Subcutaneous abdominal adipose tissue (tissue), 5 donors: ENCODE measurements at regions not wholly inside any gene's neighbourhood (a gene's known extent, or its start where the extent isn't known, plus 50 kb on each side); places are given as distances from the start of the nearest gene placed in this dataset.
A peak's percentile ranks its signal among the peaks of the same experiment; 100 is the strongest.

Experiments
- H3K27ac ChIP-seq: one replicate; pipeline ENCODE4 v1.7.0; 2013; ENCODE audit warnings: low read depth, mild to moderate bottlenecking, inconsistent platforms, low read length, moderate library complexity
- H3K27me3 ChIP-seq, 5 donors: one replicate each; pipeline ENCODE4 v1.7.0; 2013; ENCODE audit warnings: low read length in 5 of 5, inconsistent platforms in 1 of 5; ENCODE audit not compliant: control insufficient read depth in 5 of 5, insufficient read depth in 4 of 5
- H3K36me3 ChIP-seq, 5 donors: one replicate each; pipeline ENCODE4 v1.7.0; 2013; ENCODE audit warnings: low read length in 5 of 5; ENCODE audit not compliant: control insufficient read depth in 5 of 5, insufficient read depth in 5 of 5
- H3K4me1 ChIP-seq, 5 donors: one replicate each; pipeline ENCODE4 v1.7.0; 2013; ENCODE audit warnings: low read length in 5 of 5, mild to moderate bottlenecking in 3 of 5, moderate library complexity in 1 of 5; ENCODE audit not compliant: control insufficient read depth in 5 of 5, insufficient read depth in 5 of 5
- H3K4me3 ChIP-seq, 5 donors: one replicate each; pipeline ENCODE4 v1.7.0; 2013; ENCODE audit warnings: low read length in 5 of 5, low read depth in 1 of 5
- H3K9ac ChIP-seq, 5 donors: one replicate each; pipeline ENCODE4 v1.7.0; 2013; ENCODE audit warnings: low read length in 5 of 5, mild to moderate bottlenecking in 4 of 5, moderate library complexity in 3 of 5
- H3K9me3 ChIP-seq, 5 donors: one replicate each; pipeline ENCODE4 v1.7.0; 2013; ENCODE audit warnings: low read length in 5 of 5; ENCODE audit not compliant: control insufficient read depth in 5 of 5
- donor health status: healthy.
- donor health status: healthy.
- donor health status: healthy.
- donor health status: healthy.
- donor health status: healthy.

DNA sequence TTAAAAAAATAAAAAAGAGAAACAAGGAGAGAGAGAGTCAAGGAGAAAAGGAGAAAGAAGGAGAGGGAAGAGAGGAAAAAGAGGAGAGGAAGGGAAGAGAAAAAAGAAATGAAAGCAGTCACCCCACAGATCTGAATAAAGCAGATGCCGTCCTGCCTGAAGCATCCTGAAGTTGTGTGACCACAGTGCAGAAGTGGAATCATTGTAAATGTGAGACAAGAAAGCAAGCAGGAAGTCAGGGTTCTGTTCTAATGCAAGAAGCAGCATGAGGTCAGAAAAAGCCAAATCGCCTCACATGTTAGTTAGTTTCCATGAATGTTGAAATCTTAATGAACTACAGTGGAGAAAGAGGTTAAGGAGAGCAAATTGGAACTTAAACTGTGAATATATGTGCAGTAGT, 692.5 kb downstream of the CENPC start:
- Histone ChIP-seq H3K9me3 (no peaks in the 10 kb centered on the region), H3K27ac (no peak overlapping the region), H3K9ac (no peak overlapping the region)

DNA sequence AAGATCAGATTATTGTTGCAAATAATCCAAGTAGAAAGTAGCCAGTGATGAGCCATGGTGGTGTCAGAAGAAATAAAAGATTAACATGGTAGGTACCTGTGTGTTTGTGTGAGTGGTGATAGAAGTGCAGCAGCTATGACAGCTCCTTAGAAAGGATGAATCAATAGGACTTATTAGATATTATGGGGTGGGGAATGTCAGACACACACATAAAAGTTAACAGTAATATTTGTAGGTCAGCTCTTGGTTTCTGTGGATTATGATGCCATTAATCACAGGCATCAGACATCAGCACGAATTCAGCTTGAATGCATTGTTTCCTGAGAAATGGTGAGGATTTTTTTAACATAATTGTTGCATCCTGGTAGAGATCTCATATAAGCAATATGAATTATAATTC, 695.7 kb downstream of the CENPC start:
- H3K9ac ChIP-seq: no peak overlapping the region
- H3K36me3 ChIP-seq: no peaks in the 10 kb centered on the region
- H3K9me3 ChIP-seq: no peaks in the 10 kb centered on the region
- no peak overlapping the region for H3K4me3 ChIP-seq
- H3K27ac ChIP-seq: no peak overlapping the region
- no peaks in the 10 kb centered on the region for H3K27me3 ChIP-seq
- no peaks in the 10 kb centered on the region for H3K4me1 ChIP-seq

More for the DNA sequence above, 692.5 kb downstream of the CENPC start:
- no peaks in the 10 kb centered on the region for H3K27me3 ChIP-seq
- H3K4me3 ChIP-seq: no peak overlapping the region
- H3K36me3 ChIP-seq: no peaks in the 10 kb centered on the region
- H3K4me1 ChIP-seq: no peaks in the 10 kb centered on the region

DNA sequence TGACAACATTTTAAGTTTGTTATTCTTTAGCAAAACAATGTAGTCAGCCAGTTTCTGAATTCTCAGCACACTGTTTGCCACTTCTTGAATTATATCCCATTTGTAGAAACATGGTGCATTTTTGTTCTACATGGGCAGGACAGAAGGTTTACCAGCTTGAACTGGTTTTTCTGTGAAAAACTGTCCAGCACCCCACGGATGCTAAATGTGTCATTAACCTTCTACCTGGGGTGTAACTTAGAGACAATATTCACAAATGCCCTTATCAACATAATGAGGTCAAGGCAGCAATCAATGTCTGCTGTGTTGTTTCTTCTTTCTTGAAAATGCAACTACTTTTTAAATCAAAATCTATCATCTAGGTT, 702.6 kb downstream of the CENPC start:
- Histone ChIP-seq H3K4me3 (no peak overlapping the region), H3K27ac (no peak overlapping the region), H3K4me1 (peaks cover 0 to 3% (median 0%) of the 10 kb centered on the region in 5 donors), H3K27me3 (no peaks in the 10 kb centered on the region), H3K9ac (no peak overlapping the region), H3K9me3 (no peaks in the 10 kb centered on the region), H3K36me3 (no peaks in the 10 kb centered on the region)

DNA sequence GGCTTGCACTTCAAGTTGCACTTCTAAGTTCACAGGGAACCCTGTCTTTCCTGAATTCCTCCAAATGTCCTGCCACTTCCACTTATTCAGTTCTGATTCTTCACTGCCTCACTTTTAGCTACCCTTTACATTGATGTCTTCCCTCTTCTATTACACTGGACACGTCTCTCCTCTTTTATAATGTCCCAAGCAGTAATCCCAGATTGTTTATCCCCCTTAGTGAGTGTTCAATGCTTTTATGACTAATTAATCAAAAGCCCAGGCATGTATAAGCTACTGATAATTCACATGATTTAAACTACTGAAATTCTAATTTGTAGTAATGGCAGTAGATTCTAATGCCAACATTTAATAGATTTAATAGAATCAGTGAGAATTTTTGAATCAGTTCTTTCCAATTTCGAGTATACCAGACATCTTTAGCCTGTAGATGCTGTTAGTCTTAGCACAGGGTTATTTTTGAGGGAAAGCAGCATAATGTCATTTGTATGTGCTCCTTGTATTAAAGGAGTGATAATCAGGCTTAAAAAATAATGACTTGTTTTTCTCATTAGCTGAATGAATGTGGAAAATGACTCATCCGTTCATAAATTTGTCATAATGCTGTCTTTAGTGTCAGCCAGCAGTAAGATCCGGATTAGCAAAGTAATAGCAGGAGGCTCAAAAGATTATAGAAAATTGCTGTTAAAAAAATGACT, 703.1 kb downstream of the CENPC start:
- Histone ChIP-seq H3K4me3 (no peak overlapping the region), H3K4me1 (peaks cover 0 to 7% (median 0%) of the 10 kb centered on the region in 5 donors), H3K36me3 (no peaks in the 10 kb centered on the region), H3K27ac (no peak overlapping the region), H3K9me3 (no peaks in the 10 kb centered on the region), H3K27me3 (no peaks in the 10 kb centered on the region), H3K9ac (no peak overlapping the region)

DNA sequence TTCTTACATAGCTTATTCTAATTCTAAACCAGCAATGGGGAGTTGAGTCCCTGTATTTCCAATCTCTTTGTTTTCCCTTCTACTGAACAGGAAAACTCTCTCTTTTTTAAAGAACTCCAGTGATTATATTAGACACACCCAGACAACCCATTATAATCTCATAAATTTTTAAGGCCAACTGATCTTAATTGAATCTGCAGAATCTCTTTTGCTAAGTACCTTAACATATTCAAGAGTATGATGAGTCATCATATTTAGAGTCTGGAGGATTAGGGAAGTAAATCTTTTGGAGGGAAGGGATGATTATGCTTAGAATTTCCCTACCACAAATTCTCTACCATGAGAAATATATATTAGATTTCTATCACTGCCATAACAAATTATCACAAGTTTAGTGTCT, 705.1 kb downstream of the CENPC start:
- H3K9ac ChIP-seq: no peak overlapping the region
- no peak overlapping the region for H3K4me3 ChIP-seq
- no peak overlapping the region for H3K27ac ChIP-seq
- peaks cover 0 to 8% (median 0%) of the 10 kb centered on the region in 5 donors for H3K4me1 ChIP-seq
- no peaks in the 10 kb centered on the region for H3K36me3 ChIP-seq
- H3K9me3 ChIP-seq: no peaks in the 10 kb centered on the region
- H3K27me3 ChIP-seq: no peaks in the 10 kb centered on the region

DNA sequence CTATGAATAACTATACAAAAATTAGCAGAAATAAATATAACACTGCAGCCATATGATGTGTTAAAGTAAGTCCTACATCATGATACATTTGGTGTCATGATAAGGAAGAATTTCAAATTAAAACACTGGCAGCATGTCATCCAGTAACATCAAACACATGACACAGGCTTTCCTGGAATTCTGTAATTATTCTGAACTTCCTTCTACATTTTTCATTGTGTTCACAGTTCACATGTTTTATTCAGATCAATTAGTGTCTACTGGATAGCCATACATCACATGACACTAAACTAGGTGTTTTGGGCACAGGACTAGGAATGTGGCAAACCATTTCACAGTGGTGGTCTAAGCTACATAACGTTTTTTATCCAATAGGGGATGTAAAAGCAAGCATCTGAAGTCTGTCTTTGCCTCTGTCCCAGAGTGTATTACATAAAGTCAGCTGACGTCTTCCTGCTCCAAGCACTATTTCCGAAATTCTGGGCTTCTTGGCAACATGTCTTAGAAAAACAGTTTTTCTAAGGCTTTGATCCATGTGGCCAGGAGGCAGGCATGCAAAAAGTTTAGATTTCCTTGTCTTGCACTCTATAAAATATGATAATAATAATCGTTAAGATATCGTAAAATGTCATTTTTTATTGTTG, 707.9 kb downstream of the CENPC start:
- Histone ChIP-seq H3K27me3 (no peaks in the 10 kb centered on the region), H3K4me3 (peak overlapping the region in 1 of 5 donors; percentile 35), H3K9me3 (no peaks in the 10 kb centered on the region), H3K9ac (no peak overlapping the region), H3K4me1 (peaks cover 0 to 8% (median 0%) of the 10 kb centered on the region in 5 donors), H3K27ac (peak overlapping the region; percentile 51), H3K36me3 (no peaks in the 10 kb centered on the region)

DNA sequence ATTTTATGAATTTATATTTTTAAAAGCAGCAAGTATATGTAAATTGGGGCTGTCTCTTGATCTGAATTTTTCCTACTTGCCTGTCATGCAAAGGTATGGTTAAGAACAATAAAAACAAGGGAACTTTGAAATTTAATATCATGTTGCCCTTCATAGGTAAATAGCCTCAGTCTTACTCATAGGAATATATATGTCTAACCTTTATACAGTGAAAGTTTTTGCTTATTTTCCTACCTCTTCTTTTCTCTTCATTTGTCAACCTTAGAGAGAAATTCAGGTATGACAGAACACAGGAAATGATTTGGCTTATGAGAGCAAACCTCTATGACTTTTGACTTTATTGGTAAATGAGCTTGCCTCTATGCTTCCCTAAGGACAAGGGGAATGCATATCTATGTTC, 716.0 kb downstream of the CENPC start:
- no peak overlapping the region for H3K9ac ChIP-seq
- H3K4me1 ChIP-seq: no peaks in the 10 kb centered on the region
- H3K4me3 ChIP-seq: no peak overlapping the region
- H3K27ac ChIP-seq: no peak overlapping the region
- no peaks in the 10 kb centered on the region for H3K27me3 ChIP-seq
- no peaks in the 10 kb centered on the region for H3K36me3 ChIP-seq
- peaks cover 0 to 2% (median 0%) of the 10 kb centered on the region in 5 donors for H3K9me3 ChIP-seq

DNA sequence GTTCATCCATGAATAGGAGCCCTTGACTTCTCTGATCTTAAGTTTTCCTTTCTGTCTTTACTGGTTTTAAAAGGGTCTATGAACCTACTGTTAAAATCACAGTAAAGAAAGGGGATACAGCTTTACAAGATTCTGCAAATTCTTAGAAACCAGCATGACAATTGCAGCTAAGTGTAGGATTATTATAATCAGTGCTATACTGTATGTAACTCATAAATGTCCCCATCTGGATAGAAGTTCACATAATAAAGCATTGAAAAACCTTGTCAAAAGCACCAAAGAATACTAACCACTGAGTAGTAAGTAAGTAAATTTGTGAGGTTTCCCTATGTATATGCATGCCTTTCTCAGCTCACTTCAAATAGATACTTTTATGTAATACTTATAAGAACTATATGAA, 724.6 kb downstream of the CENPC start:
- H3K36me3 ChIP-seq: no peaks in the 10 kb centered on the region
- H3K9ac ChIP-seq: no peak overlapping the region
- no peaks in the 10 kb centered on the region for H3K9me3 ChIP-seq
- no peak overlapping the region for H3K27ac ChIP-seq
- no peaks in the 10 kb centered on the region for H3K27me3 ChIP-seq
- no peak overlapping the region for H3K4me3 ChIP-seq
- no peaks in the 10 kb centered on the region for H3K4me1 ChIP-seq

DNA sequence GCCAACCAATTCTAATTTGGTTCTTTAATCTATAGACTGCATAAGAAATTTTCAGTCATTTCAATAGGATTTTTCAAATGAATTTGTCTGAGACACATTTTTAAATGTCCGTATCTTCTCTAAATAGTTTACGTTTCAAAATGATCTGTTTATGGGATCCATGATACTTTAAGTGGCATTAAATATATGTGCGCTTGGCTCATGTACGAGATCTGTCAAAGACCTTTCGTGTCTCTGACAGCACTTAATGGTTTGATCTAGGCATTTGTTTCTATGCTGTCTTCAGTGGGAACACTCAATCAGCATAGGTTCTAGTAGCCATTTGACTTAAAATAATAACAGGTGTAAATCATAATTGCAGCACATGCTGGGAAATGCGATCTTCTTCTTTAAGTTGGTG, 731.0 kb downstream of the CENPC start:
- Histone ChIP-seq H3K9ac (no peak overlapping the region), H3K36me3 (no peaks in the 10 kb centered on the region), H3K27ac (no peak overlapping the region), H3K4me1 (no peaks in the 10 kb centered on the region), H3K4me3 (no peak overlapping the region), H3K9me3 (no peaks in the 10 kb centered on the region), H3K27me3 (no peaks in the 10 kb centered on the region)

DNA sequence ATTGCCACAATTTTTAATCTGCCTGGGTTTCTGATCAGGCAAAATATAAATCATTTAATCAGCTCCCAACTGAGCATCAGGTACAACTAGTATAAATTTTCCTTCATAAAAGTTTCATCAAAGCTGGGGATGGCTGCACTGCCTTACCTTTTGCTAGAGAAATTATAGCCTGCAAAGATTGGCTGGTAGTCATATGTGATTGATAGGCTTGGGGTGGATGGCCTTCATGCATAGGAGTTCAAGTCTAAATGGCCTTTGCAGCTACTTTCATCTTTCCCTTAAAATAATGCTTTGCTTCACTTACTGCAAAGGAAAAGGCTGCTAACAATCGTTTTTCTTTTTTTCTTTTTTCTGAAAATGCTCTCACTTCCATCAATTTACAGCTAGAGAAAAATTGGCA, 739.7 kb downstream of the CENPC start:
- H3K4me3 ChIP-seq: no peak overlapping the region
- H3K36me3 ChIP-seq: no peaks in the 10 kb centered on the region
- H3K27me3 ChIP-seq: no peaks in the 10 kb centered on the region
- H3K4me1 ChIP-seq: no peaks in the 10 kb centered on the region
- no peaks in the 10 kb centered on the region for H3K9me3 ChIP-seq
- H3K9ac ChIP-seq: no peak overlapping the region
- no peak overlapping the region for H3K27ac ChIP-seq
